Left ventricle myocardium inferior (tissue), 1 donor: ENCODE measurements at regions not wholly inside any gene's neighbourhood (a gene's known extent, or its start where the extent isn't known, plus 50 kb on each side); places are given as distances from the start of the nearest gene placed in this dataset.

ENCODE experiments used
- DNase-seq: peaks from one replicate; pipeline ENCODE4 v3.0.0-alpha.2; 2020
- H3K27ac ChIP-seq: fragments of 200-600 bp; replicated peaks from 2 replicates; pipeline ENCODE4 v1.8.0; 2021
- H3K27me3 ChIP-seq: fragments of 200-600 bp; 2 replicates; pipeline ENCODE4 v1.8.0; 2021; ENCODE audit warnings: low read depth
- H3K36me3 ChIP-seq: fragments of 200-600 bp; 2 replicates; pipeline ENCODE4 v1.8.0; 2021
- H3K4me1 ChIP-seq: fragments of 200-600 bp; 2 replicates; pipeline ENCODE4 v1.8.0; 2021
- H3K4me3 ChIP-seq: fragments of 200-600 bp; 2 replicates; pipeline ENCODE4 v1.8.0; 2021; ENCODE audit warnings: mild to moderate bottlenecking, moderate library complexity
- H3K9me3 ChIP-seq: fragments of 200-600 bp; replicated peaks from 2 replicates; pipeline ENCODE4 v1.8.0; 2021
- intact Hi-C: fragments of 100-400 bp; cut with micrococcal nuclease; formaldehyde crosslinking; loops from one replicate; pipeline ENCODE4 v1.11.0; 2022
- TF ChIP-seq, protein P1 (sequence below): fragments of 200-600 bp; IDR thresholded peaks from 2 replicates; pipeline ENCODE4 v1.8.0; 2021; ENCODE audit warnings: antibody characterized with exemption, mild to moderate bottlenecking, borderline replicate concordance
- donor health status: DM: no; HTN: yes; CAD: no; lungs with severe emphysema.

DNA sequence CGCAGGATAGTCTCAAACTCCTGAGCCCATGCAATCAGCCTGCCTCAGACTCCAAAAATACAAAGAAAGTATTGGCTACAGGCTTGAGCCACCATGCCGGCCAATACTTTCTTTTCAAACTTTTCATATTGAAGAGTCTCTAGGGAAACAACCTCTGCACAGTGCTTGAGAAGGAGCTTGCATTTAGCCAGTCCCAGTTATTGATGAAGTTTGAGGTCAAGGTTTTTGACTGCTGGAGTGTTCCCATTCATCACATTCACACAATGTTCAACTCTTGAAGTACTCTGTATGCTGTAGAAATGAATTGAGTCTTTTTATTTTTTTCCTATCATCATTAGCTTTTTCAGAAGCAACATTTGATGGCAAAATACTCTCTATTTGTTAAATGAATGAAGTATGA is 355.8 kb upstream of the E2F7 start:
- no peak for DNase-seq
- Histone ChIP-seq H3K4me1 (no peaks in the 10 kb centered on the region), H3K27ac (no peak overlapping the region), H3K9me3 (peaks cover 26% of the 10 kb centered on the region), H3K27me3 (no peaks in the 10 kb centered on the region), H3K4me3 (no peak overlapping the region), H3K36me3 (no peaks in the 10 kb centered on the region)
- TF ChIP-seq, protein P1, sequence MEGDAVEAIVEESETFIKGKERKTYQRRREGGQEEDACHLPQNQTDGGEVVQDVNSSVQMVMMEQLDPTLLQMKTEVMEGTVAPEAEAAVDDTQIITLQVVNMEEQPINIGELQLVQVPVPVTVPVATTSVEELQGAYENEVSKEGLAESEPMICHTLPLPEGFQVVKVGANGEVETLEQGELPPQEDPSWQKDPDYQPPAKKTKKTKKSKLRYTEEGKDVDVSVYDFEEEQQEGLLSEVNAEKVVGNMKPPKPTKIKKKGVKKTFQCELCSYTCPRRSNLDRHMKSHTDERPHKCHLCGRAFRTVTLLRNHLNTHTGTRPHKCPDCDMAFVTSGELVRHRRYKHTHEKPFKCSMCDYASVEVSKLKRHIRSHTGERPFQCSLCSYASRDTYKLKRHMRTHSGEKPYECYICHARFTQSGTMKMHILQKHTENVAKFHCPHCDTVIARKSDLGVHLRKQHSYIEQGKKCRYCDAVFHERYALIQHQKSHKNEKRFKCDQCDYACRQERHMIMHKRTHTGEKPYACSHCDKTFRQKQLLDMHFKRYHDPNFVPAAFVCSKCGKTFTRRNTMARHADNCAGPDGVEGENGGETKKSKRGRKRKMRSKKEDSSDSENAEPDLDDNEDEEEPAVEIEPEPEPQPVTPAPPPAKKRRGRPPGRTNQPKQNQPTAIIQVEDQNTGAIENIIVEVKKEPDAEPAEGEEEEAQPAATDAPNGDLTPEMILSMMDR, result no peak
- intact Hi-C loops, result no loop called here

DNA sequence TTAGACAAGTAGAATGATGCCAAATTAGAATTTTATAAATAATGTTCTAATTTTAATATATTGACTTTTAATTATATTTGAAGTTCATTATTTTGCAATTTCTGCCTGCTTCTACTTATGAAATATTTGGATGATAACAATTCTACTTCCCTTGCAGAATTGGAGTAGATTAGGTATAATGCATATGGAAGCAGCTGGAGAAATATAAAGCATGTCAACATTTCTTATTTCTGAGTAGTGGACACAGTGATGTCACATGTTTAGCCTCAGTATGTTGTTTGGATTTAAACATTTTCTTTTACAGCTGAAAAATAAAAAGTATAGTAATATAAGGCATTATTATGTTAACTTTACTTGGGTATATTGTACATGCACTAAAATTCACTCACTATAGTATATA is 344.2 kb upstream of the E2F7 start:
- Histone ChIP-seq H3K27me3 (no peaks in the 10 kb centered on the region), H3K9me3 (no peaks in the 10 kb centered on the region), H3K36me3 (no peaks in the 10 kb centered on the region), H3K27ac (no peak overlapping the region), H3K4me1 (no peaks in the 10 kb centered on the region), H3K4me3 (no peak overlapping the region)
- no peak for DNase-seq
- intact Hi-C loops, result no loop called here
- TF ChIP-seq, protein P1, result no peak

DNA sequence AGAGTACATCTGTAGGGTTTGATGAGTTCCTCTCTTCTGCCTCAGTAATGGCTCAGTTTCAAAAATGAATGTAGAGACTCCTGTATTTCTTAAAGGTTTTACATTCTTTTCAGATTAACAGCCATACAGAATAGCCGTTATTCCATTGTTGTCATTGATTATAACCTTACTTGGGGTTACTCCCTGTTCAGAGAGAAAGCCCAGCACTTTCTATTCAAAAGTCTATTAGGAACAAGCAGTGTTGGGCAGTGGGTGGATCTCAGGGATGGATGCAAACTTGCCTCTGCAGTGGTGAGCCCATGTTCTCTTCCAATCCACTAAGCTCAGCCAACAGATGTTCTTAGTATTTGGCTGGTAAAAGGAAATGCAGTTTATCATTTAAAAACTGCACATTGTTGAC is 342.6 kb upstream of the E2F7 start:
- H3K36me3 ChIP-seq, result no peaks in the 10 kb centered on the region
- no peaks in the 10 kb centered on the region for H3K9me3 ChIP-seq
- H3K27me3 ChIP-seq, result no peaks in the 10 kb centered on the region
- TF ChIP-seq, protein P1, result no peak
- no peak overlapping the region for H3K4me3 ChIP-seq
- no peak overlapping the region for H3K27ac ChIP-seq
- no peak for DNase-seq
- no peaks in the 10 kb centered on the region for H3K4me1 ChIP-seq
- intact Hi-C loops, result no loop called here

DNA sequence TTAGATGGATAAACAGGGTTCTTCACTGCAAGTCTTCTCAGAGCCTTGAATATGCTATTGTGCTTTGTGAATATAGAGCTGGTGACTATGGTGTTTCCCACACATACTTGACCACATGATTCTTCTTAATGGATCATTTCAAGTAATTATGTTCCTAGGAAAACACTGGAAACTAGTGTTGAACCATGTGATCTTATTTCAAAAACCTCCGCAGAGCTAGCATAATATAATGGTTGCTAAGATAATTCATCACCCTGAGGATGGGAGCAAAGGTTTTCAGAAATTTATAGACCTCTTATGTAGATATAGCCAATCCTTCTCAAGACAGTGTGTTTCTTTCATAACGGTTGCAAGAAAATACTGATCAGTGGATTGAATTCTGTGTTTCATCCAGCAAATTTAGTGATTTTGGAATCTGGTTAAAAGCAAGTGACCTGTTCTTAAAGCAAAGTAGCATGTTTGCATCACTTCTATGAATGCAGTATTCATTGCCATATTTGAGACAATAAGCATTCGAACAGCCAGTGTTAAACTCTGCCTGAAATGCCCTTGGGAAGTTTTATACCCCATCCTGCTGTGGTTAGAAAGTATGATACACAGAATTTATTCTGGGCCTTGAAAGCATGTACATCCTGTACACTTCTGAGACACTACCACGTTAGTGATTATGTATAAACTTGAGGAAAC is 341.0 kb upstream of the E2F7 start:
- no peak for DNase-seq

DNA sequence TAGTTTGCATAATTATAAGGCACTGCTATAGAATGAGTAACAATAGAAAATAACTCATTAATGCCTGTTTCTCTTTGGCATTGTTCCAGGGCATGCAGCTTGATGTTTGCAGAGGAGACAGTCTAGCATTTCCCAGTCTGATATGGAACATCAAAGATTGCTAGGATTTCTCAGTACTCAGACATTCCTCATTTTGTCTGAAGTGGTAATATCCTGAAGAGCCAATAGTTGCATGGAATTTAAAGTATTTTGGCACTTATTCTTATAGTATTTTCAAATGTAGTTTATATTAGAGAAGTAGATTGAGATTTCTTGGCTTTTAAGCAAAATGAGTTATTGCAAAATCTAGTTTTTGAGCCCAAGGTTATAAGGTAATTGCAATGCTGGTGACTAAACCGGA is 337.3 kb upstream of the E2F7 start:
- Histone ChIP-seq H3K4me1 (no peaks in the 10 kb centered on the region), H3K27ac (no peak overlapping the region), H3K36me3 (no peaks in the 10 kb centered on the region), H3K9me3 (no peaks in the 10 kb centered on the region), H3K27me3 (no peaks in the 10 kb centered on the region), H3K4me3 (no peak overlapping the region)
- TF ChIP-seq, protein P1, result no peak
- no peak for DNase-seq
- intact Hi-C loops, result no loop called here

More for the DNA sequence above, 341.0 kb upstream of the E2F7 start:
- Histone ChIP-seq H3K36me3 (no peaks in the 10 kb centered on the region), H3K4me1 (no peaks in the 10 kb centered on the region), H3K27ac (no peak overlapping the region), H3K4me3 (no peak overlapping the region), H3K9me3 (no peaks in the 10 kb centered on the region), H3K27me3 (no peaks in the 10 kb centered on the region)
- intact Hi-C loops, result no loop called here
- TF ChIP-seq, protein P1, result no peak
